ENCODE measurements at regions not wholly inside any gene's neighbourhood (a gene's known extent, or its start where the extent isn't known, plus 50 kb on each side); places are given as distances from the start of the nearest gene placed in this dataset.
"Not testable (repeated sequence)": the region's sequence is repeated elsewhere in the genome, so short reads cannot be mapped to it uniquely, and the experiment has no call there.

DNA sequence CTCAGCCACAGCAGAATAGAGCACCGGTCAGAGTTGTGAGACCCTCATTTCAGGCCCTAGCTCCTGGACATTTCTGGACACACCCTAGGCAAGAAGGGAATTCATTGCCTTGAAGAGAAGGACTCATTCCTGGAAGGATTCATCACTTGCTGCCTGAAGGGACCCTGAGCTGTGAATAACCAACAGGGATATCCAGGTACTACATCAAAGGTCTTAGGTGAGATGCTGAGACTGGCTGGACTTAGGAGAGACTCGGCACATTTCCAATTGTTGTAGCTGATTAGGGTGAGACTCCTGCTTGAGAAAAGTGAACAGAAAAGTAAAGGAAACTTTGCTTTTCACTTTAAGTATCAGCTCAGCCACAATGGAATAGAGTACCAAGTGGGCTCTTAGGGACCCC is 208.1 kb upstream of the CDKN2B start:
- no peak for DNase-seq

DNA sequence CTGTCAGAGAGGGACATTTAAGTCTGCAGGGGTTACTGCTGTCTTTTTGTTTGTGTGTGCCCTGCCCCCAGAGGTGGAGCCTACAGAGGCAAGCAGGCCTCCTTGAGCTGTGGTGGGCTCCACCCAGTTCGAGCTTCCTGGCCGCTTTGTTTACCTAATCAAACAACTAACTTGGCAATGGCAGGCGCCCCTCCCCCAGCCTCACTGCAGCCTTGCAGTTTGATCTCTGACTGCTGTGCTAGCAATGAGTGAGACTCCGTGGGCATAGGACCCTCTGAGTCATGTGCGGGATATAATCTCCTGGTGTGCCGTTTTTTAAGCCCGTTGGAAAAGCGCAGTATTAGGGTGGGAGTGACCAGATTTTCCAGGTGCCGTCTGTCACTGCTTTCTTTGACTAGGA is 216.8 kb upstream of the CDKN2B start:
- not testable (repeated sequence) for DNase-seq

DNA sequence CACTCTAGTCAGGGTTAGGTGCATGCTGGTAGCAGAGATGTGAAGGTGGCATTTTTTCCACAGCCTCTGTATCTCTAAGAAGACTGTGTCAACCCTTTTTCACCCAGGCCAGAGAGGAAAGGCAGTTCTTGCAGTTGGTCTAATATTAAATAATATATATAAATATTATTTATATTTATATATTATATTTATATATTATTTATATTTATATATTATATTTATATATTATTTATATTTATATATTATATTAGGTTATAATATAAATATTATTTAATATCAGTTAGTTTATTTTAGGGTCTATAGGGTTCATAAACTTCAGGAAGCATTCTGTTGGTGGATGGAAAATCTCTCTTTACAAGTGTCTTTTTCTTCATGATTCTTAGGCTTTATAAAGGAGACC is 218.6 kb upstream of the DMRTA1 start:
- no peak for DNase-seq

DNA sequence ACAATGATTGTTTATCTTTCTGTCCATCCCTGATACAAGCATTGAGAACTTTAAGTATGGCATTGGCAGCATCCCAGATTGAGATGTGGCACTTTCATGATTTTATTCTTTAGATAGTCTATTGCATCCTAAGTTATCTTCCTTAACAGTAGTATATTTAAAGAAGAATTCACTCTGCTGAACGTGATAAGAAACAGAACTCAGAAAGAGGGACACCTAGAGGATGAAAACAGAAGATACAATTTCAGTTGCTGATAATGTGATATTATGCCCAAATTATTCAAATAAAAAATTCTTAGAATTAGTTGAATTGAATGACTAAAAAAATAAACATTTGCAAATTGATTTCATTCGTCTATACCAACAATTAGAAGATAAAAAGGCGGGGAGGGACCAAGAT is 218.1 kb upstream of the DMRTA1 start:
- DNase-seq: no peak

DNA sequence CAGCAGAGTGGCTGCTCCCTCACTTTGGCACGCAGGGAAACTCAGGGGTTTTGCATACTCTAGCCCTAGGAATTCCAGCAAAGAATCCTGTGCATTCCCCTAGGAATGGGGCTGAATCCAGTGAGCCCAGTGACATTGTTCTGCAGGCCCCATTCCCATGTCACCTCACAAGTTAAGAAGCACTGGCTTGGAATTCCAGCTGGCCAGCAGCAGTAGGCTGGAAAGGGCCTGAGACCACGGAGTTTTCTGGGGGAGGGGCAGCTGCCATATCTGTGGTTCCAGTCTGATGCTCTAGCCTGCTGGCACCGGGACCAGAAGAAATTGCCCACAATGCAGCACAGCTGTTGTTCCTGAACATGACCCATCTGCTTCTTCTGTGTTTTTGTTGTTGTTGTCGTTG is 217.6 kb upstream of the DMRTA1 start:
- no peak for DNase-seq

DNA sequence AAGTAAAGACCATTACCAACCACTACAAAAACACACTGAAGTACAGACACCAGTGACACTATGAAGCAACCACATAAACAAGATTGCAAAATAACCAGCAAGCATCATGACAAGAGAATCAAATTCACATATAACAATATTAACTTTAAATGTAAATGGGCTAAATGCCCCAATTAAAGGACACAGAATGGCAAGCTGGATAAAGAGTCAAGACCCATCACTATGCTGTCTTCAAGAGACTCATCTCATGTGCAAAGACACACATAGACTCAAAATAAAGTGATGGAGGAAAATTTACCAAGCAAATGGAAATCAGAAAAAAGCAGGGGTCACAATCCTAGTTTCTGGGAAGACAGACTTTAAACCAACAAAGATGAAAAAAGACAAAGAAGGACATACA is 215.3 kb upstream of the DMRTA1 start:
- DNase-seq: not testable (repeated sequence)

DNA sequence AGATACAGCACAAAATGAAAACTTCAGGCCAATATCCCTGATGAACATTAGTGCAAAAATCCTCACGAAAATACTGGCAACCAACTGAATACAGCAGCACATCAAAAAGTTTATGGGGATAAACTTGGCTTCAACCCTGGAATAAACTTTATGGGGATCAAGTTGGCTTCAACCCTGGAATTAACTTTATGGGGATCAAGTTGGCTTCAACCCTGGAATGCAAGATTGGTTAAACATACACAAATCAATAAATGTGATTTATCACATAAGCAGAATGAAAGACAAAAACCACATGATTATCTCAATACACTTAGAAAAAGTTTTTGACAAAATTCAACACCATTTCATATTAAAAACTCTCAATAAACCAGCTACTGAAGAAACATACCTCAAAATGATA is 213.7 kb upstream of the DMRTA1 start:
- DNase-seq: no peak

DNA sequence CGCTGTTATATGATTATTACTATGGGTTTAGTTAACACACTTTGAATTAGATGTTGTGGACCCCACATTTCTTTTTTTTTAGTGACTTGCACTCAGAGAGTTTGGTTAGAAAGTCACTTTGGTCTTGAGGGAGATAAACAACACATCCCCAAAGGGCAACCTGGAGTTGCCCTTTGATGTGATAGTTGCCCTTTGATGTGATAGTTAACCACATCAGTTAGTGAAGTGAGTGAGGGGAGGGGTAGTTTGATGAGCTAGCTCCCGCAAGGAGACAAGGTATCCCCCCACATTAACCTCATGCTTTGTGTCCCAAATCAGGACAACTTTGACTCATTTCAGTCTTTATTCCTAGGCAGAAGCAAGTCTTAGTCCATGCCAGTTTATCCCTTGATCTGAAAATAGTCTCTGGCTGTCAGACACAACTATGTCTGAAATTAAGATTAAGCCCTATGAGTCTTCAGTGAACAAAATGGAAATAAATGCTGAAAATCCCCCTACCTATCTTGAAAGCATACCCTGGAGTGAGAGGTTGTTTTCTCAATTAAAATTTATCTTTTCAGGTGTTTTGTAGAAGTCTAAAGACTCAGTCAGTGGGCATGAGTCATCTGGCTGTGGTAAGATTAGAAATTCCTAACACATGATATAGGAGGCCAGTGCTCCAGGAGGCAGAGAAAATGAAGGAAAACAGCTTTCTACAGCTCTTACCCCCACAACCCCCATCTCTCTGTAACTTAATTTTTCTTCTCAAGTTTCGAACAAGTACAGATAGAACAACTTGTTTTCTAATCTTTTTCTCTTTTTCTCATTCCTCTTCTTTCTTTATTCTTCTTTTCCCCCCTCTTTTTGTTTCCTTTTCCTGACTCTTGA is 208.9 kb upstream of the DMRTA1 start:
- DNase-seq: no peak

DNA sequence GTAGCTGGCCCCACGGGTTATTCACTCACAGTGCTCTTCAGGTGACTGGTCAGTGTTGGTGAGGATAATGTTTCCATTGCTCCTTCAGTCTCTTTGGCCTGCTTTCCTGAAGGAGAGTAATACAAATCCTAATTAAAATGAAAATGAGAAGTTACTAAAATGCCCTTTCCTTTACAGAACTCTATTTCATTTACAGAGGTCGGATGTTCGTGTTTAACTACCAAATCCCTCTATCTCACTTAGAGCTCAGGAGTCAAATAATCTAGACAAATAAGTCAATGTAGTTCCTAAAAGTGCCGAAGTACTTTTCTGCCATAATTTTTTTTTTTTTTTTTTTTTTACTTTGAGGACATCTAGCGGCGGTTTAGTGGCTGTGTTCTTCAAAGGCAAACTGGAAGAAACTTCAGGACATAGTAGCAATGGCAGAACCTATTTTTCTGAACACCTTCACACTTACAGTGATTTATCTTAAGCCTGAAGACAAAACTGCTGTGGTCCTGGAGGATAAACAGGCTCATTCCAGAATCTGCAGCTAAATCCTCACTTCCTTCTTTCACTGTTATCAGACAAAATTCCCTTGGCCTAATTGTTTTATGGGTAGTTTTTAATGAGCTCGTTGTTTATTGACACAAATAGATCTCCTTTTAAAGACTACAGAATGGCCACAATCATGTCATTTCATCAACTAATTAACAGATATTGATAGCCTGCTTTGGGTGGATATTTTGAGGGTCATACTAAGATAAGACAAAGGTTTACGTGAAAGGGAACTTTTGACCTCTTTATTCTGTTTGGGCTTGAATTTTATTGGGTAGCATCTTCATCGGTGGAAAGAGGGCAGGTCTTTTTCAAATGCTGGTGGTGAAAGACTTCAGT is 207.6 kb upstream of the DMRTA1 start:
- DNase-seq: peak; percentile 15

DNA sequence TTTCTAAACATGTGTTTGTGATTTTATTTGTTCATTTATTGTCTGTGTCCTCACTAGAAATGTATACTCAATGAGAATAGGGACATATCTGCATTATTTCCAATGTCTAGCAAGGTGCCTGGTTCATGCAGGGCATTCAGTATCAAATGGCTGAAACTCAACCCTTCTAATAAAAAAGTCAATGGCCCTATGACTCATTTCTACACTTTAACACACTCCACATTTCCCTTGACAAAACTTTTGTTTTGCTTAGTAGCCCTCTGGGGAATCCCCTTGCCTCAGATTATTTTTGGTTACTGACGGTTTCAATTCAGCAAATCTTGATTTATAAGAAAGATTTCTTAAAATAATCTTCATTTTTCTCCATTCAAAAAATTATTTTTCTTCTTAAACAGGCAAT is 206.0 kb upstream of the DMRTA1 start:
- no peak for DNase-seq

DNA sequence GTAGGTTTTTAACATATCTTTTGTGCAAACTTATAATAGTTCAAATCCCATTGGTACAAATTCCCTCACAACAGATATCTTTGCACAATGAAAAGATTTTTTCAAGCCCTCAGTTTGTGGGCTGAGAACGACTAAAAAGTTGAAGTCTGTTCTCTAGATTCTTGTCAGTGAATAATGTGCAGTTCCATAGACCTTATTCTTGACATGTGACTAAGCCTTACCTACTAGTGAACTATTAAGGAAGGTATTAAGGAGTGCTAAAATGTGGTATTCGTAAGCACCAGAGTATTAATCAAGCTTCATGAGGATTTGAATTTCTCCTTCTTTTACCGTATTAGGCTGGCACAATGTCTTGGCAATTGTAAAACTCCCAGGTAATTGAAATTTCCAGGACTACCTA is 205.6 kb upstream of the DMRTA1 start:
- no peak for DNase-seq

DNA sequence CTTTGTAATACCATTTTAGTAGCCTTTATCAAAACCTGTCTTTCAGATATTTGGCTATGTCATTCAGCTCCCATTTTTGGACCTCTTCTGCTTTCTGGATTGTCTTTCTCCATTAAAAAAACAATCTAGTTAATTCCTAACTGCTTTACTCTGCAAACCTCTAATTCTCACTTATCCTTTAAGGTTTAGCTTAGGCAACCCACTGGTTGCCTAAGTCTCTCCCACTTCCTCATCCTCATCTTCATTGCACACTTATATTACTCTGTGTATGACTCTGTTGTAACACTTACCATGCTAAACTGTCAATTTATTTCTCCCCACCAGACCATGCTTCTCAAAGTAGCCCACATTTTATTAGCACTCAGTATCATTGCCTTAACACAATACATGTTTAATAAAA is 205.0 kb upstream of the DMRTA1 start:
- no peak for DNase-seq

DNA sequence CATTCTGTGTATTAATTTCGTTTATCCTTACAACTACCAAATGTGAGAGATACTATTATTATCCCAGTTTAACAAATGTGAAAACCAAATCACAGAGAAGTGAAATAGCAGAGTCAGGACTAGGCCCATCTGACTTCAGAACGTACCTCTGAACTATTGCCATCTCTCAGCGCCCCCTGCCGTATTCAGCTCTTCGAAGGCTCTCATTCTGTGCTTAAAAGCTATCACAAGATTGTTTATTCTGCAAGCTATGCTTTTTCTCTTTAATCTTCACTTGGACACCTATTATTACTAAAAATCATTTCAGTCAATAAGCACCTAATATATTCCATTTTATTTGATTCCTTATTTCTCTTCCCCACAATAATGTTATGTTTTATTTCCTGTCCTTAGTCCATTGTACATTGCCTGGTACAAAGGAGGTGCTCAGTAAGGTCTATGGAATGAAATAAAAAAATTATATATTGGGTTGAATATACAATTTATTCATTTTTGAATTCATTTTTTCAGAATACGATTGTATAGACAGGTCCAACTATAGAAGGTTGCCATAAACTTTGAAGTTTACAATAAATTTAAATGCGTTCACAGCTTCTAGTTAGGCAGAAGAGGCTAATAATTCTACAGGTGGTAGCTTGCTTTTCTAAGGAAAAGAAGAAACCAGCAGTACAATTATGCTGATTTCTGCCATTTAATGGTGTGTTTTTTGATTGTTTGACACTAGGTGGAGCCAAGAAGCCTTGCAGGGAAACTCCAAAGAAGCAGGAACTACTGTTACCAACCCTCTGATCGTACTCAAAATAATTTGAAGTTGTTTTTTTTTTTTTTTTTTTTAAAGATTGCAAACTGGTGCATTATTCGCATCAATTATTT is 202.2 kb upstream of the DMRTA1 start:
- DNase-seq: peak; percentile 5

DNA sequence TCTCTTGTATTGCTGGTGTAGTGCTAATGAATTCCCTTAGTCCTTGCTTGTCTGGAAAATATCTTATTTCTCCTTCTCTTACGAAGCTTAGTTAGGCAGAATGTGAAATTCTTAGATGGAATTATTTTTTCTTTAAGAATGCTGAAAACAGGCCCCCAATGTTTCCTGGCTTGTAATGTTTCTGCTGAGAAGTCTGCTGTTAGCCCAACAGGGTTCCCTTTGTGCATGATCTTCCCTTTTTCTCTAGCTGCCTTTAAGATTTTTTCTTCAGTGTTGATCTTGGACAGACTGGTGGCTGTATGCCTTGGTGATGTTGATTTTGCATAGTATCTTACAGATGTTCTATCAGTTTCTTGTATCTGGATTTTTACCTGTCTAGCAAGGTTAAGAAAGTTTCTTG is 191.3 kb upstream of the DMRTA1 start:
- no peak for DNase-seq

DNA sequence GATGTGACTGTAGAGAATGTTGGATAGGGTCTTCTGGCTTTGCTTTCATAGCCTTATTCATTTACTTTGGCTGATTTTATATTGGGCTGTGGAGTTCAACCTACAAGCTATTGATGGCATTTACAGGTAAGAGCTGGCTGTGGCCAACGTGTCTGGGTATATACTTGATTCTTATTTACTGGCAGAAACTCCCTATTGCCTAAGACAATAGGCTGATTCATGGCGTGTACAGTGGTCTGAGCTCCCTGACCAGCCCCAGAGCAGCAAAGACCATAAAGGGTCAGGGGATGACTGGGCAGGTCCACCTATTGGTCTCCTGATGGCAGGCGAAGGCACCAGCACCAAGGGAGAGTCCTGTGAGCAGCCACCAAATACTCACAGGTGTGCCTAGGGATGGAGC is 190.2 kb upstream of the DMRTA1 start:
- DNase-seq: no peak

DNA sequence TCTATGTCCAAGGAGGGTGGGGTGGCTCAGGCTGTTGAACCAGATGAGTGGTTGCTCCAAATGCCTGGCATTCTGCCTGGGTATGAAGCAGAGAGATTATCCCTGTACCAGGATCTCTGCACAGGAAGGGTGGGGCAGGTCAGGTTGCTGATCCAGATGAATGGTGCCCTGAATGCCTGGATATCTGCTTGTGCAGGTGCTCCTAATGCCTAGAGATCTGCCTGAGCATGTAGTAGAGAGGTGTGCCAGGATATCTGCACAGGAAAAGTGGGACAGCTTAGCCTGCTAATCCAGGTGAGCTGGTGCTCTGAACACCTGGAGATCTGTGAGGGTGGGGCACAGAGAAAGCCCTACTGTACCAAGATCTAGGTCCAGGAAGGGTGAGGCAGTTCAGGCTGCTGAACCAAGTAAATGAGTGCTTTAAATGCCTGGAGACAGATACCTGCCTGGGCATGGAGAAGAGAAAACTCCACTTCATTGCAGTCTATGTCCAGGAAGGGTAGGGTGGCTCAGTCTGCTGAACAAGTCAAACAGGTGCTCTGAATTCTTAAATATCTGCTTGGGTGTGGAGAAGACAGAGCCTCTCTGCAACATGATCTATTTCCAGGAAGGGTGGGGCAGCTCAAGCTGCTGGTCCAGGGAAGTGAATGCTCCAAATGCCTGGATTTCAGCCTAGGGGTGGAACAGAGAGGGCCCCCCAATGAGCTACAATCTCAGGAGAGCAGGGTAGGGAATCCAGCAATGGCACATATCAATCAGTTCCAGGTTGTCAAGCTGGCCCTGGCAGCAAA is 189.4 kb upstream of the DMRTA1 start:
- DNase-seq: no peak

DNA sequence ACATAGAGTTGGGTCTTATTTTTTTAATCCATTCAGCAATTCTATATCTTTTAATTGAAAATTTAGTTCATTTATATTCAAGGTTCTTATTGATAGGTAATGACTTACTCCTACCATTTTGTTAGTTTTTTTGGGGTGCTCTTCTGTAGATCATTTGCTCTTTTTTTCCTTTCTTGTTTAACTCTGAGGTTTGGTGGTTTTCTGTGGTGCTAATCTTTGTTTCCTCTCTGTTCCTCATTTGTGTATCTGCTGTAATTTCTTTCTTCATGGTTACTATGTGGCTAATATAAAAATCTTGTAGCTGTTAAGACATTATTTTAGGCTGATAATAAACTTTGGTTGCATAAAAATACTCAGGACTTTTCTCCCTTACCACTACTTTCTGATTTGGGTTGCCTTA is 181.6 kb upstream of the DMRTA1 start:
- no peak for DNase-seq

DNA sequence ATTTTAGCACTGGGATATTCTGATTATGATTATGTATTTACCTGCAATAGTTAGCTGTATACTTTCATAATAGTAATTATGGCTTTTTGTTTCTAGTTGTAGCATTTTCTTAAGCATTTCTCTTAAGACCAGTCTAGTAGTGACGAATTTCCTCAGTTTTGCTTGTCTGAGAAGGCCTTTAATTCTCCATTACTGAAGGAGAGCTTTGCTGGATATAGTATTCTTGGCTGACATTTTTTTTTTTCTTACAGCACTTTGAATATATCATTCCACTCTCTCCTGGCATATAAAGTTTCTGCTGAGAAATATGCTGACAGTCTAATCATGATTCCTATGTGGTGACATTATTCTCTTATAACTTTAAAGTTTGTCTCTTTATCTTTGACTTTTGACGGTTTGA is 181.1 kb upstream of the DMRTA1 start:
- no peak for DNase-seq

DNA sequence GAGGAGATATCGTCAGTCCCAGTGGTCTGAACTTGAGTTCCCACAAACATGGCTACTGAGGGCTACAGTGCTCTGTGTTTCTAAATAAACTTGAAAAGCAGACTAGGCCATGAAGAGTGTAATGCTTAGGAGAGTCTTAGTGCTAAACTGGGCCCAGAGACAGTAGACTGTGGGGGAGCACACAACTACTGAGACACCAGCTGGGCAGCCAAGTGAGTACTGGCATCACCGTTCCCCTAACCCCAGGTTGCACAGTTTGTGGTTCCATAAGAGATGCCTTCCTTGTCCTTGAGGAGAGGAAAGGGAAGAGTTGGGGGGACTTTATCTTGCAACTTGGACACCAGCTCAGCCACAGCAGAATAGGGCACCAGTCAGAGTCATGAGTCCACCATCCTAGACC is 172.1 kb upstream of the DMRTA1 start:
- DNase-seq: no peak

DNA sequence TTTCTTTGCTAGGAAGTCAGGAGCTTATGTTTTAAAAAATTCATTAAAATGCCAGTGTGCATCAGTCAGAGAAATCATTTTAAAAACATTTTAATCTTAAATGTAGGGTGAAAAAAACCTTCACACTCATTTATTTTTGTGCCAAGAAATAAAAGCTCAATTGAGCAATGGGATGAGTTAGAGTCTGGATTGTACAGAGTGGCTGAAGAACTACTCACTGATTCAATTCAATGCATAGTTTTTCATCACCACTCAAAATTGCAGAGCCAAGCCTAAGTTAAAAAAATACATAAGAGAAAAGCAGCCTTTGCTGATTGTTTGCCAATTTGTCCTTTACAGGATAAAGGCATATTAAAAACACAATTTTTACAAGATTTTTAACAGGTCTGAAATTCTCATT is 168.2 kb upstream of the DMRTA1 start:
- no peak for DNase-seq

DNA sequence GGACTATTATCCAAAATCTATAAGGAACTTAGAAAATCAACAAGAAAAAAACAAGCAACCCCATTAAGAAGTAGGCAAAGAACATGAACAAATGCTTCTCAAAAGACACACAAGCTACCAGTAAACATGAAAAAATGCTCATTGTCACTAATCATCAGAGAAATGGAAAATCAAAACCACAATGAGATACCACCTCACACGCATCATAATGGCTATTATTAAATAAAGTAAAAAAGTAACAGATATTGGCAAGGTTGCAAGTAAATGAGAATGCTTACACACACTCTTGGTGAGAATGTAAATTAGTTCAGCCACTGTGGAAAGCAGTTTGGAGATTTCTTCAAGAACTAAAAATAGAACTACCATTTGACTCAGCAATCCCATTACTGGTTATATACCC is 167.0 kb upstream of the DMRTA1 start:
- DNase-seq: no peak
